Lower leg skin (tissue), 3 donors: ENCODE measurements at regions not wholly inside any gene's neighbourhood (a gene's known extent, or its start where the extent isn't known, plus 50 kb on each side); places are given as distances from the start of the nearest gene placed in this dataset.

ENCODE experiments used
- POLR2A ChIP-seq, 2 donors: fragments of 450-650 bp; IDR thresholded peaks; one replicate each; pipeline ENCODE4 v1.6.1; 2016 to 2017; ENCODE audit warnings: antibody characterized with exemption in 2 of 2, mild to moderate bottlenecking in 1 of 2, moderate library complexity in 1 of 2
- TF ChIP-seq, protein P1 (sequence below), 3 donors: fragments of 450-650 bp; IDR thresholded peaks; one replicate each; pipeline ENCODE4 v1.5.1; 2016; ENCODE audit warnings: antibody characterized with exemption in 3 of 3, mild to moderate bottlenecking in 3 of 3, moderate library complexity in 2 of 3

DNA sequence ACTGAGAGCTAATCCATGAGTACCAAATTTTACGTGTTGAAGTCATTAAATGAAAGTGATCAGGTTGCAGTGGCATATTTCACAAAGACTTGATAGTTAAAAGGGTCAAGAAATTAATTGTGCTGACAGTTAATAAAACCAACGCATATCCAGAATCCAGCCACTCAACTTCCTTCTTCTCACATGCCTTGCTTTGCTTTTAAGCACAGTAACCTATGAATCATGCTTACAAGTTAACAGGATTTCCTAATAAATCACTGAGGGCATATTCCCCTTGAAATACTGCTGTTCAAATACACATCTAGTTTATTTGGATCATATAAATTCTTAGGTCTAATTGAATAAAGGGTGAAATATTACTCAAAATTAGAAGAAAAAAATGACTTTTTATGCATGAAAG lies 801.5 kb upstream of the EPHA6 start:
- no peak for TF ChIP-seq POLR2A (IDR thresholded peaks at IDR 0.05)
- TF ChIP-seq, protein P1, sequence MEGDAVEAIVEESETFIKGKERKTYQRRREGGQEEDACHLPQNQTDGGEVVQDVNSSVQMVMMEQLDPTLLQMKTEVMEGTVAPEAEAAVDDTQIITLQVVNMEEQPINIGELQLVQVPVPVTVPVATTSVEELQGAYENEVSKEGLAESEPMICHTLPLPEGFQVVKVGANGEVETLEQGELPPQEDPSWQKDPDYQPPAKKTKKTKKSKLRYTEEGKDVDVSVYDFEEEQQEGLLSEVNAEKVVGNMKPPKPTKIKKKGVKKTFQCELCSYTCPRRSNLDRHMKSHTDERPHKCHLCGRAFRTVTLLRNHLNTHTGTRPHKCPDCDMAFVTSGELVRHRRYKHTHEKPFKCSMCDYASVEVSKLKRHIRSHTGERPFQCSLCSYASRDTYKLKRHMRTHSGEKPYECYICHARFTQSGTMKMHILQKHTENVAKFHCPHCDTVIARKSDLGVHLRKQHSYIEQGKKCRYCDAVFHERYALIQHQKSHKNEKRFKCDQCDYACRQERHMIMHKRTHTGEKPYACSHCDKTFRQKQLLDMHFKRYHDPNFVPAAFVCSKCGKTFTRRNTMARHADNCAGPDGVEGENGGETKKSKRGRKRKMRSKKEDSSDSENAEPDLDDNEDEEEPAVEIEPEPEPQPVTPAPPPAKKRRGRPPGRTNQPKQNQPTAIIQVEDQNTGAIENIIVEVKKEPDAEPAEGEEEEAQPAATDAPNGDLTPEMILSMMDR (IDR thresholded peaks at IDR 0.05) = no peak
